Spleen (tissue), 7 donors: ENCODE measurements at regions not wholly inside any gene's neighbourhood (a gene's known extent, or its start where the extent isn't known, plus 50 kb on each side); places are given as distances from the start of the nearest gene placed in this dataset.

Experiments used
- CTCF ChIP-seq, 11 experiments: fragments of 200-600 bp in 7 of 11; fragments of 450-650 bp in 4 of 11; sonication (generic) in 4 of 11; IDR thresholded peaks in 8 of 11; conservative IDR thresholded peaks in 3 of 11; 1 replicate in 7 of 11; 2 replicates in 4 of 11; pipeline versions ENCODE4 v1.4.0 to v1.8.0; 2016 to 2021; ENCODE audit warnings: antibody characterized with exemption in 11 of 11, inconsistent platforms in 4 of 11, mild to moderate bottlenecking in 1 of 11
- POLR2A ChIP-seq, 3 donors: fragments of 450-650 bp; IDR thresholded peaks; one replicate each; pipeline ENCODE4 v1.5.1; 2017; ENCODE audit warnings: antibody characterized with exemption in 3 of 3, mild to moderate bottlenecking in 1 of 3
- POLR2AphosphoS5 ChIP-seq, 3 donors: sonication (generic); formaldehyde crosslinking; IDR thresholded peaks; one replicate each; pipeline ENCODE4 v1.5.1; 2017; ENCODE audit warnings: antibody characterized with exemption in 3 of 3
- donor health status: DM: no; HTN: no; CAD: no; lungs with moderate emphysema.
- donor health status: DM: no; HTN: no; CAD: no.
- donor health status: DM: no; HTN: no; CAD: no.

GRCh38 chr12:111035578-111036301, 115.4 kb upstream of the MYL2 start:
- TF ChIP-seq CTCF (IDR thresholded peaks at IDR 0.05 in 8 of 11, conservative IDR thresholded peaks at IDR 0.05 in 3 of 11) (no peak), POLR2AphosphoS5 (IDR thresholded peaks at IDR 0.05) (no peak), POLR2A (IDR thresholded peaks at IDR 0.05) (no peak)
